Colonic mucosa (tissue), 4 donors: ENCODE measurements at regions not wholly inside any gene's neighbourhood (a gene's known extent, or its start where the extent isn't known, plus 50 kb on each side); places are given as distances from the start of the nearest gene placed in this dataset.
A peak's percentile ranks its signal among the peaks of the same experiment; 100 is the strongest.

Experiments
- DNase-seq: peaks from one replicate; pipeline ENCODE4 v3.0.0-alpha.2; 2020
- H3K27ac ChIP-seq: fragments of 200-600 bp; one replicate; pipeline ENCODE4 v1.8.0; 2021
- H3K27me3 ChIP-seq: fragments of 200-600 bp; one replicate; pipeline ENCODE4 v1.8.0; 2021
- H3K36me3 ChIP-seq: fragments of 200-600 bp; one replicate; pipeline ENCODE4 v1.8.0; 2021
- H3K4me1 ChIP-seq: fragments of 200-600 bp; one replicate; pipeline ENCODE4 v1.8.0; 2021; ENCODE audit warnings: mild to moderate bottlenecking
- H3K4me3 ChIP-seq: fragments of 200-600 bp; one replicate; pipeline ENCODE4 v1.8.0; 2021
- H3K9ac ChIP-seq, 2 donors: one replicate each; pipeline ENCODE4 v1.7.0; 2013; ENCODE audit warnings: control low read depth in 2 of 2, low read depth in 2 of 2, low read length in 2 of 2
- H3K9me3 ChIP-seq: fragments of 200-600 bp; one replicate; pipeline ENCODE4 v1.8.0; 2021
- intact Hi-C: fragments of 100-400 bp; cut with DNase I; formaldehyde crosslinking; loops from one replicate; pipeline ENCODE4 v1.14.1; 2022
- TF ChIP-seq, protein P1 (sequence below): fragments of 200-600 bp; IDR thresholded peaks from one replicate; pipeline ENCODE4 v1.8.0; 2022; ENCODE audit warnings: antibody characterized with exemption, mild to moderate bottlenecking
- donor health status: healthy.
- donor health status: DM: no; HTN: no; CAD: no.
- donor health status: DM: no; HTN: no; CAD: no.

DNA sequence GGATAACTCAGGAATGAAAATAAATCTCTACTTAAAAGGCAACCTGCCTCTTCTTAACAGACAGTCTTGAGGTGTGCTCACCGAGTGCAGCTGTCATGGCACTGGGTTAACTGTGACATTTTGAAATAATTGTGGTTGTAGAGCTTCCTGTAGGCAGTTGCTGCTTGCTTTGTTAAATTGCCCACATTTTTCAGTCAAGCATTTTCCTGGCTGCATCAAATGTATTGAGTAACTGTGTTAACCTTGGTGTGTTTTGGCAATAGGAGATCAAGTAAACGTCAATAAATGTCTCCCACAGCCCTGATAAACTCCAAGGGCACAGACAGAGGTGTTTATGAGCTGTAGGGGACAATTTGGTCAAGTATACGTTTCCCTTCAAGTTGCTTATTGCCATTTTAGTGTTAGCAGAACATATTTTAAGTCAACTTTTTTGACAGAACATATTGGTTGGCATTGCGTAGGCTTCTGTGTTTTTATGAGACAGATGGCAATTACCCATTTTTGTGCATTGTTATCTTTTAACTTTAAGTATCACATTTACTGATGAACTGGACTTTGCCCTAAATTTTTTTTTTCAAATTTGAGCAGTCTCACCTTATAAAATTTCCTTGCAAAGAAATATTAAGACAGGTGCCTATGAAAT is 527.4 kb downstream of the C4orf33 start:
- intact Hi-C loops = no loop called here
- DNase-seq = no peak

DNA sequence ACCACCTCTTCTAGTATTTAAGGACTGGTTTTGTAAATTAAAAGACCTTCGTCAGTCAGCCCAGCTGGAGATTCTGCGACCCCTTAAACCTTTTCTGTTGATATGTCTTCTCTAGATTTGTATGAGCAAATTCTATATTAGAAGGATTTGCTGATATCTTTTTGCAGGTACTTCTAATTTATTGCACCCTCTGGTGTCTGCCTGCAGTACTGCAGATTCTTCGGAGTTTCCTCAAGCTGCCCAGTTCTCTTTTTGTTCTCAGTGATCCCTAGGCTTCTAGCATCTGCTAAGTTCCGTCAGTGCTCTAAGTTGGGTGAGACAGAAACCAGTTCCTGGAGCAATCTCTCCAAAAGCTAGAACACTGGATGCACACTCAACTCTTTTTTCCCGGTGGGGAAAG is 545.2 kb downstream of the C4orf33 start:
- TF ChIP-seq, protein P1, sequence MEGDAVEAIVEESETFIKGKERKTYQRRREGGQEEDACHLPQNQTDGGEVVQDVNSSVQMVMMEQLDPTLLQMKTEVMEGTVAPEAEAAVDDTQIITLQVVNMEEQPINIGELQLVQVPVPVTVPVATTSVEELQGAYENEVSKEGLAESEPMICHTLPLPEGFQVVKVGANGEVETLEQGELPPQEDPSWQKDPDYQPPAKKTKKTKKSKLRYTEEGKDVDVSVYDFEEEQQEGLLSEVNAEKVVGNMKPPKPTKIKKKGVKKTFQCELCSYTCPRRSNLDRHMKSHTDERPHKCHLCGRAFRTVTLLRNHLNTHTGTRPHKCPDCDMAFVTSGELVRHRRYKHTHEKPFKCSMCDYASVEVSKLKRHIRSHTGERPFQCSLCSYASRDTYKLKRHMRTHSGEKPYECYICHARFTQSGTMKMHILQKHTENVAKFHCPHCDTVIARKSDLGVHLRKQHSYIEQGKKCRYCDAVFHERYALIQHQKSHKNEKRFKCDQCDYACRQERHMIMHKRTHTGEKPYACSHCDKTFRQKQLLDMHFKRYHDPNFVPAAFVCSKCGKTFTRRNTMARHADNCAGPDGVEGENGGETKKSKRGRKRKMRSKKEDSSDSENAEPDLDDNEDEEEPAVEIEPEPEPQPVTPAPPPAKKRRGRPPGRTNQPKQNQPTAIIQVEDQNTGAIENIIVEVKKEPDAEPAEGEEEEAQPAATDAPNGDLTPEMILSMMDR = peak; percentile 66
- no peak overlapping the region for H3K9ac ChIP-seq
- H3K4me3 ChIP-seq = no peak overlapping the region
- no peaks in the 10 kb centered on the region for H3K36me3 ChIP-seq
- peak; percentile 56 for DNase-seq
- no peak overlapping the region for H3K27ac ChIP-seq
- no peaks in the 10 kb centered on the region for H3K9me3 ChIP-seq
- no peaks in the 10 kb centered on the region for H3K4me1 ChIP-seq
- intact Hi-C loops = loop anchor here (5.0 kb wide), 1 partner anchor 279 kb away; no protein-coding TSS in a partner anchor
- no peaks in the 10 kb centered on the region for H3K27me3 ChIP-seq

More for the DNA sequence above, 527.4 kb downstream of the C4orf33 start:
- TF ChIP-seq, protein P1 = no peak
- Histone ChIP-seq H3K9me3 (no peaks in the 10 kb centered on the region), H3K4me3 (no peak overlapping the region), H3K4me1 (no peaks in the 10 kb centered on the region), H3K27me3 (no peaks in the 10 kb centered on the region), H3K36me3 (no peaks in the 10 kb centered on the region), H3K27ac (no peak overlapping the region), H3K9ac (no peak overlapping the region)

DNA sequence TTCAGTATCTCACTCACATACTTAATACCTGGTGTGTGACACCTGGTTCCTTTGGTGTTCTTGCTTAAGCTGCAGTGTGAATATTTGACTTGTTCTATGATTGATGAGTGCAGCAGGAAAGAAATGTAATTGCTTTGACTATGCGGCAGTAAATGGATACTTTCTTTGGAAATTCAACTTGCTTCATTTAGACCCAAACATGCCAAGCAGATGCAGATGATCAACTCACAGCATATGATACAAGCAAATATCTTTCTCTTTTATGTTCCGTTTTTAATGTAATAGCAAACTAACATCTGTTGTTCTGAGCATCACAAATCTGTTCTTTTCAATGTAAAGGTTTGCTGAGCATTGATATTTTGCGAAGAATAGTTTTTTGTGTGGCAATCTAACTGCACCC is 549.5 kb downstream of the C4orf33 start:
- H3K27me3 ChIP-seq = no peaks in the 10 kb centered on the region
- DNase-seq = no peak
- H3K36me3 ChIP-seq = no peaks in the 10 kb centered on the region
- no peak overlapping the region for H3K27ac ChIP-seq
- intact Hi-C loops = no loop called here
- no peak overlapping the region for H3K9ac ChIP-seq
- H3K4me1 ChIP-seq = no peaks in the 10 kb centered on the region
- no peak overlapping the region for H3K4me3 ChIP-seq
- H3K9me3 ChIP-seq = no peaks in the 10 kb centered on the region
- TF ChIP-seq, protein P1 = no peak

DNA sequence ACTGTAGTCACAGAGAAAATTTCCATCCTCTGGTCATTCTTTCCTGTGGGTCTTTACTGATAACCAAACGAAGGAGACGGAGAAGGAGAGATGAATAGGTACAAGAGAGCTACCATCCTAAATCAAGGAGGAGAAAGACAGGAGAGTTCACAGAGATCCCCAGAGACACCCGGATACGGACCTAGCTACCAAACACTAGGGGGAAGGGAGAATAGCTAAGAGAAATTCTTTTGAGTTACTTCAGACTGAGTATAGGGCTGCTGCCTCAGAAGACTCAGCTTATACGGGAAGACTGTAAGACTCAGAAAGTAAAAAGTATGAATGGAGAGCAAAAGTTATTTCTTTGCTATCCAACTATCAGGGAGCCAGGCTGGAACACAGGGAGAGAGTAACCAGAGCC is 572.1 kb downstream of the C4orf33 start:
- Histone ChIP-seq H3K27me3 (no peaks in the 10 kb centered on the region), H3K9ac (no peak overlapping the region), H3K9me3 (no peaks in the 10 kb centered on the region), H3K4me1 (no peaks in the 10 kb centered on the region), H3K27ac (no peak overlapping the region), H3K4me3 (no peak overlapping the region), H3K36me3 (no peaks in the 10 kb centered on the region)
- TF ChIP-seq, protein P1 = no peak
- no peak for DNase-seq
- intact Hi-C loops = no loop called here

DNA sequence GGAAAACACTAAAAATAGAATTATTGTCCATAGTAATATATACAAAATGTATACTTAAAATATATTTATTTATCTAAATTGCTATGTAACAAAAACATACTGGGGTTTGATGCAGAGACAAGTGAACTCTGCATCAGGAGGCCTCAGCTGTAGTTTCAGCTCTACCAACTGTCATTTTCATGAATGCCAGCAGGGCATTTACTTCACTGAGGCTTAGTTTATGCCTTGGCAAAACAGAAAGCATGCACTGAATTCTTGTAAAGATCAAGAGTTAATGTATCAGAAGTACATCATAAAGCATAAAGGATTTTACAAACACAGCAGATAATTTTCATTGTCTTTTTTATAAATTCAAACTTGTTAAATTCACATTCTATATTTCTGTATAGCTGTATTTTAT is 577.0 kb downstream of the C4orf33 start:
- Histone ChIP-seq H3K9me3 (no peaks in the 10 kb centered on the region), H3K4me1 (no peaks in the 10 kb centered on the region), H3K4me3 (no peak overlapping the region), H3K9ac (no peak overlapping the region), H3K27me3 (no peaks in the 10 kb centered on the region), H3K27ac (no peak overlapping the region), H3K36me3 (no peaks in the 10 kb centered on the region)
- TF ChIP-seq, protein P1 = no peak
- no peak for DNase-seq
- intact Hi-C loops = no loop called here
